Right lobe of liver (tissue), 6 donors: ENCODE measurements at regions not wholly inside any gene's neighbourhood (a gene's known extent, or its start where the extent isn't known, plus 50 kb on each side); places are given as distances from the start of the nearest gene placed in this dataset.
A peak's percentile ranks its signal among the peaks of the same experiment; 100 is the strongest.

Experiments
- ATAC-seq, 4 donors: fragments of 200-7000 bp; cut with Tn5 transposase; one replicate each; pipeline ENCODE4 v1.9.1; 2020; ENCODE audit warnings: mild to moderate bottlenecking in 4 of 4, moderate library complexity in 4 of 4
- DNase-seq, 3 donors: peaks; one replicate each; pipeline ENCODE4 v3.0.0-alpha.2; 2020
- H3K27ac ChIP-seq, 3 donors: fragments of 200-600 bp; one replicate each; pipeline ENCODE4 v1.8.0; 2022
- H3K27me3 ChIP-seq, 2 donors: fragments of 200-600 bp; one replicate each; pipeline ENCODE4 v1.8.0; 2022
- H3K36me3 ChIP-seq, 4 donors: fragments of 200-600 bp; sonication (generic) in 1 of 4; one replicate each; pipeline versions ENCODE4 v1.5.1 to v1.8.0; 2017 to 2022; ENCODE audit warnings: control low read depth in 1 of 4
- H3K4me1 ChIP-seq, 4 donors: fragments of 200-600 bp; sonication (generic) in 1 of 4; one replicate each; pipeline versions ENCODE4 v1.5.1 to v1.8.0; 2017 to 2022; ENCODE audit warnings: control low read depth in 1 of 4
- H3K4me3 ChIP-seq, 3 donors: fragments of 200-600 bp; one replicate each; pipeline ENCODE4 v1.8.0; 2022
- H3K9me3 ChIP-seq, 4 donors: fragments of 200-600 bp; sonication (generic) in 1 of 4; one replicate each; pipeline versions ENCODE4 v1.5.1 to v1.8.0; 2017 to 2022; ENCODE audit warnings: control low read depth in 1 of 4
- POLR2A ChIP-seq: fragments of 450-650 bp; IDR thresholded peaks from one replicate; pipeline ENCODE4 v1.6.1; 2017; ENCODE audit warnings: antibody characterized with exemption, mild to moderate bottlenecking
- WGBS: methylation state at CpG from one replicate; pipeline ENCODE4 v1.1.6; 2018; ENCODE audit warnings: low coverage, low lambda C conversion rate; ENCODE audit not compliant: insufficient coverage; ENCODE audit errors: missing lambda C conversion rate; 5-methylcytosine and 5-hydroxymethylcytosine counted together
- intact Hi-C, 2 donors: fragments of 100-400 bp; cut with DNase I; formaldehyde crosslinking; loops; one replicate each; pipeline versions ENCODE4 v1.11.2 to v1.14.1; 2022
- TF ChIP-seq, protein P1 (sequence below), 4 donors: fragments of 200-600 bp in 3 of 4; fragments of 450-650 bp in 1 of 4; IDR thresholded peaks; one replicate each; pipeline versions ENCODE4 v1.5.1 to v1.8.0; 2016 to 2022; ENCODE audit warnings: antibody characterized with exemption in 4 of 4, mild to moderate bottlenecking in 2 of 4
- donor health status: DM: no; HTN: yes; CAD: no.
- donor health status: DM: no; HTN: no; CAD: no.
- donor health status: DM: no; HTN: no; CAD: no.
- donor health status: DM: no; HTN: yes; CAD: no.
- donor health status: DM: no; HTN: yes; CAD: no.

DNA sequence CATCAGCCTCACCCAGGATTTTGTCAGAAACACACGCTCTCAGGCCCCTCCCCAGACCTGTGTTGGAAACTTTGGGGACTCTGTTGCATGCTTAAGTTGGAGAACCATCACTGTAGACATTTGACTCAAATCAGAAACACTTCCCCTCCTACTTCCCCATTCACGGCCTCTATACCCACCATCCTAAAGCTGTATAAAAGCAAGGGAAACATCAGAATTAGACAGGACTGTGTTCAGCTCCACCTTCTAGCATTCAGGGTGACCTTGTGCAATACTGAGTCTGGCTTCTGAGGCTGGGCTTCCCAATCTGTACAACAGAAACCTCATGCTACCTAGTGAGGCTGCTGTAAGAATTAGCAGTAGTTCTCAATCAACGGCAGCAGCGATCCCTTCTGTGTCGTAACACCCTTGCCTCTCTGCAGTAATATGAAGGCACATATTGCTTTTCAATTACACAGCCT, 252.3 kb downstream of the LY86 start:
- ATAC-seq: peak in 3 of 4 donors; percentile 21 to 46 (median 31)
- no peak overlapping the region for H3K4me3 ChIP-seq

DNA sequence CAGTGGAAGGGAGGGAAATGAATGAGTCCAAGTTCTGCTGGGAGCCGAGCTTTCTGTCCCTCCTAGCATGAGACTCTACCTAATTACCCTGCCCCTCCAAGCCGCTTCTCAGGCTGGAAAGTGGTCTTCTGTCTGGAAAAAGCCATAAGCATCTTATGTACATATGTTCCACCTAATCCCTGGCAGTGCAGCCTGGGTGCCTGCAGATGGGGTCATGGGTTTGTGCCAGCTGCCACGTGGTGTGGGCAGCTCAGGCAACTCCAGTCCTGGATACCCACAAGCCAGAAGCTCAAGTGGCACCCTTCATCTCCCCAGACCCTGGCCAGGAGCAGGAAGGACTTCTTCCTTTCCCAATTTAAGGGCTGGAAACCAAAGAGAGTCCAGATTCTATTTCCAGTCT, 253.1 kb downstream of the LY86 start:
- Histone ChIP-seq H3K4me1 (peaks cover 0 to 9% (median 0%) of the 10 kb centered on the region in 4 donors), H3K9me3 (no peaks in the 10 kb centered on the region), H3K36me3 (no peaks in the 10 kb centered on the region), H3K27ac (no peak overlapping the region), H3K27me3 (no peaks in the 10 kb centered on the region), H3K4me3 (no peak overlapping the region)
- no CpG with 5 or more reads among the region's 3 CpGs for WGBS
- no peak for TF ChIP-seq POLR2A
- TF ChIP-seq, protein P1, sequence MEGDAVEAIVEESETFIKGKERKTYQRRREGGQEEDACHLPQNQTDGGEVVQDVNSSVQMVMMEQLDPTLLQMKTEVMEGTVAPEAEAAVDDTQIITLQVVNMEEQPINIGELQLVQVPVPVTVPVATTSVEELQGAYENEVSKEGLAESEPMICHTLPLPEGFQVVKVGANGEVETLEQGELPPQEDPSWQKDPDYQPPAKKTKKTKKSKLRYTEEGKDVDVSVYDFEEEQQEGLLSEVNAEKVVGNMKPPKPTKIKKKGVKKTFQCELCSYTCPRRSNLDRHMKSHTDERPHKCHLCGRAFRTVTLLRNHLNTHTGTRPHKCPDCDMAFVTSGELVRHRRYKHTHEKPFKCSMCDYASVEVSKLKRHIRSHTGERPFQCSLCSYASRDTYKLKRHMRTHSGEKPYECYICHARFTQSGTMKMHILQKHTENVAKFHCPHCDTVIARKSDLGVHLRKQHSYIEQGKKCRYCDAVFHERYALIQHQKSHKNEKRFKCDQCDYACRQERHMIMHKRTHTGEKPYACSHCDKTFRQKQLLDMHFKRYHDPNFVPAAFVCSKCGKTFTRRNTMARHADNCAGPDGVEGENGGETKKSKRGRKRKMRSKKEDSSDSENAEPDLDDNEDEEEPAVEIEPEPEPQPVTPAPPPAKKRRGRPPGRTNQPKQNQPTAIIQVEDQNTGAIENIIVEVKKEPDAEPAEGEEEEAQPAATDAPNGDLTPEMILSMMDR (IDR thresholded peaks at IDR 0.05): no peak
- DNase-seq (no peak), ATAC-seq (peak in 1 of 4 donors; percentile 28)
- intact Hi-C loops: no loop called here

More for the DNA sequence above, 252.3 kb downstream of the LY86 start:
- H3K27me3 ChIP-seq: no peaks in the 10 kb centered on the region
- no peaks in the 10 kb centered on the region for H3K36me3 ChIP-seq
- H3K4me1 ChIP-seq: peaks cover 0 to 9% (median 0%) of the 10 kb centered on the region in 4 donors
- no peak for TF ChIP-seq POLR2A
- no peak overlapping the region for H3K27ac ChIP-seq
- 60% methylated on average over 5 of the region's 5 CpGs for WGBS
- DNase-seq: no peak
- intact Hi-C loops: no loop called here
- no peaks in the 10 kb centered on the region for H3K9me3 ChIP-seq

DNA sequence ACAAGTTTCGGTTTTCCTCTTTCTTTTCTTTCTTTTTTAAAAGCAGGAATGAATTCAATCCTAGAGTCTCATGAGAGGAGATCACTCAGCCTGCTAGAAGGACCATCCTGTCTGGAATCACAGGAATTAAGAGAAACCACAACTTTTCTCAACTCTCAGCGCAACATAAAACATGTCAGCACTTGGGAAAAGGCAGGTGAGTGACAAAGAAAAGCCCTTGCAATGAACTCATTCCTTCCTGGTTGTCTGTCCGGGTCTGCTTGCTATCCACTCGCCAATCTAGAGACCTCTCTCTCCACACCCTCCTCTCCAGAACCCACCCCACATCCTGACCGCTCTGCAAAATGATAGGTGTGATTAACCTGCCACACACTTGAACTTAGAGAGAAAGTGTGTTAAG, 253.8 kb downstream of the LY86 start:
- no peak for DNase-seq
- ATAC-seq: no peak
- intact Hi-C loops: no loop called here
- peaks cover 0 to 9% (median 0%) of the 10 kb centered on the region in 4 donors for H3K4me1 ChIP-seq
- H3K36me3 ChIP-seq: no peaks in the 10 kb centered on the region
- no peak overlapping the region for H3K27ac ChIP-seq
- H3K27me3 ChIP-seq: no peaks in the 10 kb centered on the region
- no peaks in the 10 kb centered on the region for H3K9me3 ChIP-seq
- H3K4me3 ChIP-seq: no peak overlapping the region
- WGBS: 84% methylated on average over 5 of the region's 5 CpGs
- TF ChIP-seq, protein P1 (IDR thresholded peaks at IDR 0.05): no peak
- no peak for TF ChIP-seq POLR2A

DNA sequence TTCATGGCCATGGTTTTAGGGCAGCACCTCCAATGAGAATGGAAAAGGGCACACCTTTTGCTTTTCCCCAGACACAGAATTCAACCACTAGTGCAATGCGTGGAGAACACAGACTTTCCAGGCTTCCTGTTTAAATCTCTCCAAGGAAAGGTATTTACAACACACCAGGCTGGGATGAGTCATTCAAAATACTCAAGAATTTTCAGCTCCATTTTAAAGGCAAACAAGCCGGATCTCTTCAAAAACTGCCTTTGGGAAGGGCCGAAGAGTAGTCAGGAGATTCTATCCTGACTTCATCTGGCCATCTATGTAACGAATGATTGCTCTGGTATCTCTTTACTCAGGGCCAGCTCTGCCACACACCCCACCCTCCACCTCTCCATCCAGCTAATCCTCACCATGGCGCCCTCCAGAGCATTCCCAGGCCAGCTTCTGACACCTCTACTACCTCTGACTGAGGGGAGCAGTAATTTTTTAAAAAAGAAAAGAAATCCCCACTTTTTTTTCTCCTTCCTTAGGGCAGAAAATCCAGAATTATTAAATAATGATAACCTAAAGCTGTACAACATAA, 254.6 kb downstream of the LY86 start:
- Histone ChIP-seq H3K9me3 (no peaks in the 10 kb centered on the region), H3K4me3 (no peak overlapping the region), H3K27ac (no peak overlapping the region), H3K27me3 (no peaks in the 10 kb centered on the region), H3K36me3 (no peaks in the 10 kb centered on the region), H3K4me1 (peaks cover 0 to 9% (median 0%) of the 10 kb centered on the region in 4 donors)
- TF ChIP-seq, protein P1 (IDR thresholded peaks at IDR 0.05): no peak
- no peak for TF ChIP-seq POLR2A
- ATAC-seq (no peak), DNase-seq (no peak)
- 92% methylated on average over 4 of the region's 5 CpGs for WGBS
- intact Hi-C loops: no loop called here

DNA sequence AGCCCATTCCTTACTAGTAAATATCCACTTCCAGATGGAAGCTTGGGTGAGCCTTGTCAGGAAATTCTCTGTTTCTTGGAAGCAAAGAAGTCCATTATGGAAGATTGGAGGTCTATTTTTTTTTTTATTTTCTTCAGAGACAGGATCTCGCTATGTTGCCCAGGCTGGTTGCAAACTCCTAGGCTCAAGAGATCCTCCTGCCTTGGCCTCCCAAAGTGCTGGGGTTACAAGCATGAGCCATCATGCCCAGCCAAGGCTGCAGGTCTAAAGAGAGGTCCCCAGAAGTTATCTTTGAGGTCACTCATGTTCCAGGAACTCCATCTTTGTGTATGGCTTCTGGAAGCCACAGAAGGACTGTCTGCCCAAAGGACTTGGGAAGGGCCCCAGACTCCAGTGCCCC, 255.3 kb downstream of the LY86 start:
- H3K4me3 ChIP-seq: no peak overlapping the region
- no peaks in the 10 kb centered on the region for H3K36me3 ChIP-seq
- no peak for TF ChIP-seq POLR2A
- TF ChIP-seq, protein P1 (IDR thresholded peaks at IDR 0.05): no peak
- DNase-seq (no peak), ATAC-seq (no peak)
- intact Hi-C loops: no loop called here
- no peaks in the 10 kb centered on the region for H3K9me3 ChIP-seq
- H3K27me3 ChIP-seq: no peaks in the 10 kb centered on the region
- no peak overlapping the region for H3K27ac ChIP-seq
- H3K4me1 ChIP-seq: peaks cover 0 to 9% (median 0%) of the 10 kb centered on the region in 4 donors
- WGBS: 86% methylated on average over 1 of the region's 1 CpG
